GM11168 (cell line): ENCODE measurements at regions not wholly inside any gene's neighbourhood (a gene's known extent, or its start where the extent isn't known, plus 50 kb on each side); places are given as distances from the start of the nearest gene placed in this dataset.
"Not testable (repeated sequence)": the region's sequence is repeated elsewhere in the genome, so short reads cannot be mapped to it uniquely, and the experiment has no call there.

ENCODE experiments used
- in situ Hi-C: fragments of 300-500 bp; cut with MboI; formaldehyde crosslinking; loops from one replicate; pipeline ENCODE4 v1.12.0; 2022; ENCODE audit warnings: low sequenced_read_pairs; ENCODE audit not compliant: unreplicated experiment

DNA sequence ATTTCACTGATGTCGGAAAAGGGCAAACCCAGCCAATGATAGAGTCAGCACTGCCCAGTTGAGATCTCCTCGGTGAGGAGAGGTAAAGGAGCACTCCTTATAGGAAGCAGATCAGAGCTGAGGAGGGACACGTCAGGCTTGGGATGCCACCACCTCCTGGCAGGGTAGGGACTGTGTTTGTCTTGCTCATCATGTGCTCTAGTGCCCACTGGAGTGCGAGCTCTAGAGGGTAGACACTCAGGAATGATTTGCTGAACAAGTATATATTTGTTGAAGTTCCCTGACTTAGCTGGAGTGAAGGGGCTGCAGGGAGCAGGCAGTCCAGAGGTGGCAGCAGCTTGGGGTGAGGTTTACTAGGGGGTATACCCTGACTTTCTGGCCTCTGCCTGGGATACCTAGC is 146.5 kb downstream of the NOC3L start:
- in situ Hi-C loops, result no loop called here

DNA sequence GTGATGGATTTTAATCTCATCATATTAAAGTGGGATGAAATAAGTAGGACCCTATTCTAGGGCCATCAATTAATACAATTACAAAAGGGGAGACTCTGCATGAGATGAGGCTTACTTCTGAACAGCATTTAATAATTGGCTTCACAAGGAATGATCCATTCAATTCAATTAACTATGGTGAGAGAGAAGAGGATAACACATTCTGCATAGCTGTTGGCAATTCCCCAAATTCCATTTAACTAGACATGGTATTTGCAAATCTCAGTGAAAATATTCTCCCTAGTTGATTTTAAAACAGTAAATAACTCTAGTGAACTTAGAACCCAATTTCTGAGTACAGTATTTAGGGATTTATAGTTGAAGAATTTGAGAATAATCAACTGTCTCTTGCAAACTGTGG is 145.3 kb downstream of the NOC3L start:
- in situ Hi-C loops, result no loop called here

DNA sequence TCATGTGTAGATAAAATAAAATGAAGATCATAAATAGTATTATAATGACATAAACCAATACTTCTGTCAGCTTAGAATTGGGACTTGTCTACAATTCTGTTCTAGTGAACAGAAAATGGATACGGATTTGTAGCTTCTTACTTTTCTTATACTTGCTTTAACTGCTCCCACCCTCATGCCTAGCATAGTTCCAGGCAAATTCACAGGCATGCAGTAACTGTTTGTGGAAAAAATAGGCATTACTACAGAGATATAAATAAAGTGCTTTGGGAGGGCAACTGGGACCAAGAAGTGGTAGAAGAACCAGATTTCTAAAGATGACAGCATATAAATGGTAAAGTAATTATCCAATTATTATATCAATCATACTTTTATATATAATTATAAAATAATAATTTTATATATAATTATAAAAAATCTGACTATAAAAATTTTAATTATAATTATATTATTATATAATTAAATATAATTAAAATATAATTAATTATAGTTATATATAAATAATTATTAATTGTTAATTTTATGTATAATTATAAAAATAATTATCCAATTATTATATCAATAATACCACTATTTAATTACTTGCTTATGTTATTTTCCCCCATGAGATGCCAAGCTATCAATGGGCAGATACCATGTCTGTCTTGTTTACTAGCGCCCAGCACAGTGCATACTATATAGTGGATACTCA is 144.1 kb downstream of the NOC3L start:
- in situ Hi-C loops, result no loop called here

DNA sequence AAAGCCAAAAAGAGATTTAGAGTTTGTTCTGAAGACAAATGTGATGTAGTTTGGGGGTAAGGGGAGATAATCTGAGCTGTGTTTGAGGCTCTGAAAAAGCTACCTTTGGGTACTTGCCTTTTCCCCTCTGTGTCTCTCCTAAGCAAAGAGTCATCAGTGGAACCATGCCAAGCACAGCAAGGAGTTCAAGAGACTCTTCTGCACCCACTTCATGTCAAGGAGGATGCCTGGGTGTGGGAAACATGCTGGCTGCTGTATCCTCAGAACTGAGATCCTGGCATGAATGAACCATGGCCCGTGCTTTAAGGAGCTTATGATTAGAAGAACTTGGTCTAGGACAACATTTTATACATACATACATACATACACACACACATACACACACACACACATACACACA is 142.9 kb downstream of the NOC3L start:
- in situ Hi-C loops, result no loop called here

DNA sequence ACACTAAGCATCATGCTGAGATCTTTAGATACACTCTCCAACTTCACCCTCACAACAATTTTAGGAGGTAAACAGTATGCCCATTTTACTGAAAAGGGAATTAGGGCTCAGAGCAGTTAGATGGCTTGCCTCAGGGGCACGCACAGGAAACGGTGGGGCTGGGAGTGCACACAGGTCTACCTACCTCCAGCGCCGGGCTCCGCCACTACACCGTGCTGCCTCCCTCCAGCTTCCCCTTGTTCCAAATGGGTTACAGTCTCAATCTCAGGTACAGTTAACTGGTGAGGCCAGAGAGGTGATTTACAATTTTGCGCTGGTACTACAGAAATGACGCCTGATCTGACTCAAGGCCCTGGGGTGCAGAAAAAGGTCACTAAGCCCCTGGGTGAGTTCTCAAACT is 142.0 kb downstream of the NOC3L start:
- in situ Hi-C loops, result no loop called here

DNA sequence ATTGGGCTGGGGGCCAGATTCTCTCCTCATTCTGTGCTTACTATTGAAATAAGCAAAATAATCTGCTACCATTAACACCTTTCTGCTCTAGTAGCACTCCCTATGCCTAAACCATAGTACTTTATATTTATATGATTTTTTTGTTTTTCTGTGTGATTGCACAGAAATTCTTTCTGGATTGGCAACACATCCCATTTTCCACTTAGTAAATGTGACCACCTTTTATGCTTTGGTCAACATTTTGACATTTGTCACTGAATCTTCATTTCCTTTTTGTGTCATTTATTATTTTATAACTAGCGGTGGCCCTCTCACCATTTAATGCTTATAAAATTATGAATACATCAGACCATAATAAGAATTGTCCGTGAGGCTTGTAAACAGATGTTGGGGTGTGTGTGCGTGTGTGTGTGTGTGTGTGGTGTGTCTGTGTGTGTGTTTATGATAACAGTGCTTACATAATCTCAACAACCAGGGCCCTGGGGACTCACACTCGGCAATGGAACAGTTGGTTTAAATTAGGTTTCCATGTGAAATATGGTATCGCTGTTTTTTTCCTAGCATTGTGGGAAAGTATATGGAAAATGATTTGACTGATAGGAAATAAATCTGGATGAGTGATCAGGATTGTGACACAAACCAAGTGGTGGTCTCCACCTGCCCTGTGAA is 138.9 kb downstream of the NOC3L start:
- in situ Hi-C loops, result no loop called here

DNA sequence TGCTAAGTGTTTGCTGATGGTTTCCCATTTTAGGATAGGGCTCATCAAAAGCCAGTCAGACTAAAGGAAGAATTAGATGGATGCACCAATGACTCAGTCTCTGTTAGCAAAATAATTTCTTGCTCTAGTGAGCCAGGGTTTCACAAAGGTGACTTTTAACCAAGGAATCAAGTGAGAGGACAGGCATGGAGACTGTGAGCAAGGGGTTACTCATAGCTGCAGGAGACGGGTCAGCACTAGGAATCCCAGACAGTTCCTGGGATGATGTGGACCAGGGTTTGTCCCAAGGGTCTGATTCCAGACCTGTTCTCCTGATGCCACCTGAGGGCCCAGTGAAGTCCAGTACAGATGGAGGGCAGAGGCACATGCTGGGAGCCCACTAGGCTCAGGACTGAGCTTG is 138.1 kb downstream of the NOC3L start:
- in situ Hi-C loops, result no loop called here

DNA sequence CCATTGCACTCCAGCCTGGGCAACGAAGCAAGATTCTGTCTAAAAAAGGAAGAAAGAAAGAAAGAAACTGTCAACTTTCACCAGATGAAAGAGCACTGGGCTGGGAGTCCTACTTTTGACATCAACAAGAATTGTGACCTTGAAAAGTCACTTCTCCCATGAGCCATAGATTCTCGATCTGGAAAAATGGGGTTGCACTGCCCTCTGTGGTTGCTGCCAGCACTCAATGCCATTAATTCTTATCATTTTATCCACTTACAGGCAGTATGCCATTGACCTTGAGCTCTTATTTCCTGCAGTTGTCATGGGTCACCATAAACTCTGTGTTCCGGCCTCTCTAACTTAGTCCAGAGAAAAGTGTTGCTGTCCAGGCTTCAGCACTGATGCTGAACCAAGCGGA is 137.2 kb downstream of the NOC3L start:
- in situ Hi-C loops, result no loop called here

DNA sequence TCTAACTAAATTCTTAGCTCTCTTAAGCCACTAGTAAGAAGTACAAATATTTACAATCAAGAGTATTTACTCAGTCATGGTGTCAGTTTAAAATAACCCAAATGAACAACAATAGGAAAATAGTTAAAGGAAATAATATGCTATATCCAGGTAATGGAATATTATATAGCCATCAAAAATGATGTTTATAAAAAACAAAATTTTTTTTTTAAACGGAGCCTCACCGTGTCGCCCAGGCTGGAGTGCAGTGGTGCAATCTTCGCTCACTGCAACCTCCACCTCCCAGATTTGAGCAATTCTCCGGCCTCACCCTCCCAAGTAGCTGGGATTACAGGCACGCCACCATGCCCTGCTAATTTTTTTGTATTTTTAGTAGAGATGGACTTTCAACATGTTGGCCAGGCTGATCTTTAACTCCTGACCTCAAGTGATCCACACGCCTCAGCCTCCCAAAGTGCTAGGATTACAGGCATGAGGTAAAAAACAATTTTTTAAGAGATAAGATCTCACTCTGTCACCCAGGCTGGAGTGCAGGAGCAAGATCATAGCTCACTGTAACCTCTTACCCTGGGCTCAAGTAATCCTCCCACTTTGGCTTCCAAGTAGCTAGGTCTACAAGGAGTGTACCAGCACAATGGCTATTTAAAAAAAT is 132.5 kb downstream of the NOC3L start:
- in situ Hi-C loops, result no loop called here

DNA sequence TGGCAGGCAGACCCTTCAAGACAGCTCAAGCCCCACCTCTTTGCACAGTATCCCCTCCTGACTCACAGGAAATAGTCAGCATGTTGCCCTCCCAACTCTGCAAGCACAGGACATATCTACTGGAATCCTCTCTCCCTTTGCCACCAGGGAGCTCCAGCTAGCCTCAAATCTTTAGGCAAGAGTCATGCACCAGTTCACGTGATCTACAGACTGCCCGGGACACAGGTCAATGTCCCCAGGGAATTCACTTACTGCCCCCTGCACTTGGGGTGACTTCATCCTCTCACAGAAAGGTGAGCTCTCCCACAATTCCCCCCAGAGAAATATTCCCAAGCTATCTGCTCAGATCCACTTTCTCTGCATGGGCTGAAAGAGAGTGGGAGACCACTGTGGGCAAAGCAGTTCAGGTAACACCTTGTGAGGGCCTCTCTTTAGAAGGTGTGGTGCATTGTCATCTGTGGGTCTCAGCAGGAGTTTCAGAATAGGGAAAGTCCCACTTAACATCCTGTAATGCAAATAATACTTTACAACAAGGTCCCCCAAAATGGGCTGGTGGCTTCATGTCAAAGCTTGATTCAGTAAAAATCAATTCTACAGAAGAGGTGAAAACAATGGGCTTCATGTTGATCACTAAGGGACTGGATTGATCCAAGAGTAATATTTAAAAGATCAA is 129.9 kb downstream of the NOC3L start:
- in situ Hi-C loops, result no loop called here

DNA sequence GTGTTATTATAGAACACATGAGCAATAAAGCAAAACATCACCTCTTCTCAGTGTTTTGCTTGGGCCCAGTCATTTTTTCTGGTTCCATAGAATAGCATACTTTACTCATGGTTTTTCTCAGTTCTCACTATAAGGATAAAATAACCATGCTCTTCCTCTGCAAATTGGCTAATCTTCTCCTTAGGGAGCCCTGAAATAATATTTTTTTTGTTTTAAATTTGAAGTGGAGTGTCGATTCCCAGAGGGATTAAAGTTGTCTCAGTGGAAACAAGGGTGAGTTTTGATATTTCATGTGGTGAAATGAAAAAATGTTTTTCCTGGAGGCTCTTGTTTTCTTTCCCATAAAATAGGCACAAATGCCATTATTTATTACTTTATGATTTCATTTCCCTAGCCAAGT is 127.3 kb downstream of the NOC3L start:
- in situ Hi-C loops, result no loop called here

DNA sequence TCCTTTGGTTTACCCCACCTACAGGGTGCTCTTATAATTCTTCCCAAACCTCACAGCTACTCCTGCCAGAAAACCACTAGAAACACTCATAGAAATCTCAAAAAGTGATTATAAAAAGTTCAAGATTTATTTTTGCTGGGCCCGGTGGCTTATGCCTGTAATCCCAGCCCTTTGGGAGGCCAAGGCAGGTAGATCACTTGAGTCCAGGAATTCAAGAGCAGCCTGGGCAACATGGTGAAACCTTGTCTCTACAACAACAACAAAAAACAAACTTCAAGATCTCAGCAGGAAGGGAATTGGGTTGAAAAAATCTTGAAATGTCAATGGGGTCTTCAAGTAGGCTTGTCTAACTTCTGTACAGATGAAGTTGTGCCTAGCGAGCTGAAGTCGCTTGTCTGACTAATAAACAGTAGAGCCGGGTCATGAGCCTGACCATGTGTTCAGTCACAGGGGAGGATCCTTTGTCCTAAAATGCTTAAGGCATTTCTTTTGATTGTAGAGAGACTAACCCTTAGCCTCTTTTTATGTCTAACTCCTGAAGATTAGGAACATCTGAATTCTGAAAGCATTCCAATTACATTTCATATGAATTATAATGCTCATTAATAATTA is 124.6 kb downstream of the NOC3L start:
- in situ Hi-C loops, result no loop called here

DNA sequence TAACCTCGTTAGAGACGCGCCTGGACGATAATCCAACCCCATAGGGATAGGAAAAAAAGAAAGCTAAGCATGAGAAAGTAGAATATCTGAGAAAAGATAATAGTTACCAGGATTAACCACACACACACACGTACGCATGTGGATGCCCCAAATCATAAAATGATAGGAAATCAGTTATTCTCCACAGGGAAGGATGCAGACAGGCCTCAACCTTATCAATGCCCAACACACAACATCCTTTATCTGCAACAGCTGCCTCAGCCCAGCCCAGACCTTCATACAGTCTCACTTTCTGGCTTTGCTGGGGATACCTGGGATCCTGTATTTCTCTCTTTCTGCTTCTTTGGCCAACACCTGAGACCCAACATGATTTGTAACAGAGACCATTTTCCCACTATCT is 123.0 kb downstream of the NOC3L start:
- in situ Hi-C loops, result no loop called here

DNA sequence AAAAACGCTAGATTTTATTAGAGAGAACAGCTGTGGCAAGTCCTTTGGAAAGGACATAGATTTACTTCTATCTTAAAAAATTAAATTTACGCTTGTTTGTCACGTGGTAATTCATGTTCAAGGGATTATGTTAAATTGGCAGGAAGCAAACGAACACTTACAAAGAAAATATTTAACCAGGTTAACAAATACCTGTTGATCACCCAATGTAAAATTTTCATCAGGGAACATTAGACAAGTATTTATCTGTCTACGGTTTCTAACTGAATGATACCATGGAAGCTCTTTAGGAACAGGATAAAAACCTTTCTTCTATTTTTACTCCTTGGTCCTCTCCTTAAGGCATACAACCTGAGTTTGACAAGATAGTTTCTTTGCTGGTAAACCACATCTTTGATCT is 122.2 kb downstream of the NOC3L start:
- in situ Hi-C loops, result no loop called here

DNA sequence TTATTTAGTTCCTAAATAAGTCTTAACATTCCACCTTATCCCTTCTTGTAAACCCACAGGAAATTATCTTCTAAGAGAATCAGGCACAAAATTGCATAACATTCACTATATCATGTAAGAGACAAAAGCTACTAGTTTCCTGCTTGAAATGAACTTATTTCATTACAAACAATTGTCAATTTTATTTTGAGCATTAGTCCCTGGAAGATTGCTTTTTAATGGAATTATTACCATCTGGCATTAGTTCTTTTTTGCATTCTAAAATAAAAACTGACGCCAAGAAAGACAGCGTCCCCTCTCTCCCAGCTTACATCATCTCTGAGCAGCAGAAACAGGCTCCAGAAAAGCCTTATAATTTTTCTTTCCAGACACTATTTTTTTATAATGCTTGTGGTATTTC is 121.8 kb downstream of the NOC3L start:
- in situ Hi-C loops, result no loop called here

DNA sequence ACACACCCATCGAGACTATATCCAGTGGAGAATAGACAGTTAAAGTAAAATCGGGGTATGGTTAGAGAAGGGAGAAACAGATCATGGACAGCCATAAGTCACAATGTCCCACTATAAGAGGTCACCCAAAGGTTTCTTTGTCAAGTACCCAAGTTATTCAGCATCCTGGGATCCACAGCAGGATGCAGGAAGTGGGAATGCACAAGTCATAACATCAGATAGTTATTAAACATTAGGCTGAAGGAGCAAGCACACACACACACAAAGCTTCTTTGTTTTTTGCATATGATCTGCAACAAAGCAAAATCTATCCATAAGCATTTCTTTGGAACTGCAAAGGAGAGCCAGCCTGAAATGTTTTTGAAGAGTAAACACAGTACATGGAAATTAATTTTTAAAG is 111.6 kb downstream of the NOC3L start:
- in situ Hi-C loops, result no loop called here

DNA sequence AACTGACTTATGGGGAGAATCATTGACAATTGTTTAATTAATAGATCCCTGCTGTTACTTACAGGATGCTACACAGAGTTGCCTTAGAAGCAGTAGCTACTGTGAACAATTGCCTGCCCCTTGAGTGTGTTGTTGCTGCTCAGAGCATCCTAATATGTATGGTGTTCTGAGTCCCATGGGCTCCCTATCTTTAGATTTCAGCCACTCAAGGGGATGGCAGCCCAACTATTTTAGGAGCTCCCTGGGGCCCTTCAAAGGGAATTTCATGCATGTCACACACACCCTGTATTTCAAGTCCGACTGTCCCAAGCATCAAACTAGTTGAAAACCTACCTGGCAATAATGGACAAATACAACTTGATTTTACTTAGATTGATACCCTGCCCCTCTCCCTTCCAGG is 111.2 kb downstream of the NOC3L start:
- in situ Hi-C loops, result no loop called here

DNA sequence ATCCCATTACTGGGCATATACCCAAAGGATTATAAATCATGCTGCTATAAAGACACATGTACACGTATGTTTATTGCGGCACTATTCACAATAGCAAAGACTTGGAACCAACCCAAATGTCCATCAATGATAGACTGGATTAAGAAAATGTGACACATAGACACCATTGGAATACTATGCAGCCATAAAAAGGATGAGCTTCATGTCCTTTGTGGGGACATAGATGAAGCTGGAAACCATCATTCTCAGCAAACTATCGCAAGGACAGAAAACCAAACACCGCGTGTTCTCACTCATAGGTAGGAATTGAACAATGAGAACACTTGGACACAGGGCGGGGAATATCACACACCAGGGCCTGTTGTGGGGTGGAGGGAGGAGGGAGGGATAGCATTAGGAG is 105.3 kb downstream of the NOC3L start:
- in situ Hi-C loops, result not testable (repeated sequence)

DNA sequence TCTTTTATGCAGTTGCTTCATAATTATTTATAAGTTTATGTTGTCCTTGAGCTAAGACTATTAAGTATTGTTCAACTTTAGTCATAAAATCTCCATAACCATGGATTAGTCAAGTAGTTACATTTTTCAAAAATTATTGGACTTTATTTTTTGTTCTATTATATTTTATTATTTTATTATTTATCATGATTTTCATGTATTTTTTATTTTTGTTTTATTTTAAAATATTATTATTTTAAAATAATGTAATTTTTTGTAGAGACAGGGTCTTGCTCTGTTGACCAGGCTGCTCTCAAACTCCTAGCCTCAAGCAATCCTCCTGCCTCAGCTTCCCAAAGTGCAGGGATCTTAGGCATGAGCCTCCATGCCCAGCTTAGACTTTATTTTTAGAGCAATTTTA is 102.3 kb downstream of the NOC3L start:
- in situ Hi-C loops, result no loop called here

DNA sequence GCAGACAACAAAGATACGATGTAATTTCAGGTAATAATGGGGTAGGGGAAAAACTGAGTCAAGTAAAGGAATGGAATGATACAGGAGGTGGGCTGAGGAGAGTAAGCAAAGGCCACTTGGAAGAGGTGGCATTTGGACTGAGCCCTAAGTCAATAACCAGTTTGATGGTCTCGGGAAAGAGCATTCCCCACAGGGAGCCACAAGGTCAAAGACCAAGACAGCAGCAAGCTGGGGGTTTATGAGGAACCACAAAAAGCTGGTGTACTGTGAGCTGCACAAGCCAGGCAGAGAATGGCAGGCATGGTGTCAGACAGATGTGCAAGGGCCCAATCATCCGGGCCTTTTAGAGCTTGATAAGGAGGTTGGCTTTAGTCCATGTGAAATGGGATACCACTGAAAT is 98.7 kb downstream of the NOC3L start:
- in situ Hi-C loops, result no loop called here

DNA sequence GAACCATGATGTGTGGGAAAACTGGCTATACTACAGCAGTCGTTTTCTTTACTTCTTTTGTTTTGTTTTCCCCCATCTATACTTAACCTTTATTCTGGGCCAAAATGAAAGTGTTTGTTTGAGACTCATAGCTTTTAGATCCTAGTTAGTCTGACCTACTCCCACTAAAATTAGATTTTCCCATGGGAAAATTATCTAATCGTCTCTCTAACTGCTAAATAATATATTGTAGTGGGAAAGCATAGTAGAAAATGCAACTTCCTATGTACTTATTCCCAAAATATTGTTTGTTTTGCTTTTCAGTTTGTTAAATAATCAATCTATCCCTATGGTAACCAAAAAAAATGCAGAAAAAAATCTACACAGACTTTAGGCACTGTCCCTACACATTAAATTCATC is 96.6 kb downstream of the NOC3L start:
- in situ Hi-C loops, result no loop called here
